B cell (primary cell): ENCODE measurements at regions not wholly inside any gene's neighbourhood (a gene's known extent, or its start where the extent isn't known, plus 50 kb on each side); places are given as distances from the start of the nearest gene placed in this dataset.

ENCODE experiments used
- ATAC-seq: fragments of 200-7000 bp; cut with Tn5 transposase; one replicate; pipeline ENCODE4 v1.10.0; 2021; ENCODE audit warnings: low read depth, mild to moderate bottlenecking, moderate number of reproducible peaks, moderate library complexity
- CTCF ChIA-PET: fragments of 350-600 bp; sonication (Branson Sonifier 250); formaldehyde crosslinking; loops from one replicate; lab custom pipeline; 2021; ENCODE audit warnings: antibody characterized with exemption, inconsistent platforms; lab: Charles Lee
- POLR2A ChIA-PET: fragments of 350-600 bp; sonication (Branson Sonifier 250); formaldehyde crosslinking; loops from one replicate; lab custom pipeline; 2021; ENCODE audit warnings: antibody characterized with exemption; lab: Charles Lee
- DNase-seq: peaks from one replicate; pipeline ENCODE4 v3.0.0; 2013
- H2AFZ ChIP-seq: 2 replicates; pipeline ENCODE4 v1.6.1; 2012; ENCODE audit warnings: mild to moderate bottlenecking, low read depth, low read length; ENCODE audit not compliant: insufficient read depth, poor library complexity, severe bottlenecking
- H3K27ac ChIP-seq, 2 donors: 1 replicate in 1 of 2; 2 replicates in 1 of 2; pipeline ENCODE4 v1.5.1; 2012 to 2013; ENCODE audit warnings: low read length in 2 of 2, mild to moderate bottlenecking in 2 of 2, moderate library complexity in 1 of 2
- H3K27me3 ChIP-seq, 4 experiments: fragments of 200-600 bp in 1 of 4; sonication (generic) in 1 of 4; replicated peaks in 1 of 4; 1 replicate in 2 of 4; 2 replicates in 2 of 4; pipeline versions ENCODE4 v1.6.1 to v1.7.0; 2013 to 2016; ENCODE audit warnings: low read length in 3 of 4, mild to moderate bottlenecking in 2 of 4, mixed read lengths in 1 of 4, moderate library complexity in 1 of 4; ENCODE audit not compliant: insufficient read depth in 4 of 4, control insufficient read depth in 3 of 4; ENCODE audit errors: control extremely low read depth in 1 of 4
- H3K36me3 ChIP-seq, 2 experiments: replicated peaks in 1 of 2; 1 replicate in 1 of 2; 2 replicates in 1 of 2; pipeline versions ENCODE4 v1.6.1 to v1.7.1; 2013; ENCODE audit warnings: low read length in 1 of 2; ENCODE audit not compliant: insufficient read depth in 2 of 2, control insufficient read depth in 1 of 2; ENCODE audit errors: control extremely low read depth in 1 of 2, extremely low read depth in 1 of 2
- H3K4me1 ChIP-seq, 2 donors: fragments of 200-600 bp in 1 of 2; sonication (generic) in 1 of 2; 1 replicate in 1 of 2; 2 replicates in 1 of 2; pipeline versions ENCODE4 v1.5.1 to v1.6.1; 2013 to 2017; ENCODE audit warnings: low read length in 2 of 2; ENCODE audit not compliant: control insufficient read depth in 2 of 2, insufficient read depth in 2 of 2
- H3K4me2 ChIP-seq: replicated peaks from 2 replicates; pipeline ENCODE3; 2012; ENCODE audit warnings: mild to moderate bottlenecking, low read depth, low read length; ENCODE audit not compliant: poor library complexity, severe bottlenecking
- H3K4me3 ChIP-seq, 5 experiments: fragments of 200-600 bp in 1 of 5; sonication (generic) in 1 of 5; 1 replicate in 3 of 5; 2 replicates in 2 of 5; pipeline versions ENCODE4 v1.5.1 to v1.7.0; 2011 to 2016; ENCODE audit warnings: low read length in 4 of 5, mild to moderate bottlenecking in 4 of 5, low read depth in 2 of 5, control low read depth in 1 of 5, moderate library complexity in 1 of 5; ENCODE audit not compliant: insufficient read depth in 1 of 5; ENCODE audit errors: control extremely low read depth in 1 of 5, extremely low read depth in 1 of 5
- H3K79me2 ChIP-seq: fragments of 200-600 bp; sonication (generic); one replicate; pipeline ENCODE4 v1.6.0; 2016; ENCODE audit warnings: low read length; ENCODE audit not compliant: control insufficient read depth, insufficient read depth
- H3K9ac ChIP-seq: fragments of 200-600 bp; sonication (generic); 2 replicates; pipeline ENCODE4 v1.6.1; 2017; ENCODE audit warnings: mild to moderate bottlenecking, low read length, moderate library complexity
- H3K9me3 ChIP-seq, 3 donors: one replicate each; pipeline versions ENCODE4 v1.6.1 to v1.7.1; 2013; ENCODE audit warnings: low read length in 2 of 3; ENCODE audit not compliant: control insufficient read depth in 2 of 3, insufficient read depth in 1 of 3; ENCODE audit errors: control extremely low read depth in 1 of 3
- H4K20me1 ChIP-seq: 2 replicates; pipeline ENCODE4 v1.6.0; 2012; ENCODE audit warnings: mild to moderate bottlenecking, low read length; ENCODE audit not compliant: insufficient read depth, control insufficient read depth, poor library complexity, severe bottlenecking
- H3K27ac Mint-ChIP-seq: one replicate; pipeline ENCODE4 v1.8.0; 2021; ENCODE audit warnings: mixed read lengths
- H3K27me3 Mint-ChIP-seq: one replicate; pipeline ENCODE4 v1.8.0; 2021; ENCODE audit warnings: mixed read lengths
- H3K4me1 Mint-ChIP-seq: one replicate; pipeline ENCODE4 v1.8.0; 2021; ENCODE audit warnings: mixed read lengths
- H3K4me3 Mint-ChIP-seq: one replicate; pipeline ENCODE4 v1.8.0; 2021; ENCODE audit warnings: mixed read lengths
- H3K9me3 Mint-ChIP-seq: one replicate; pipeline ENCODE4 v1.8.0; 2022; ENCODE audit warnings: mixed read lengths; ENCODE audit not compliant: insufficient read depth
- EZH2 ChIP-seq: IDR thresholded peaks from 2 replicates; pipeline ENCODE4 v1.6.1; 2012; ENCODE audit warnings: borderline replicate concordance, low read depth, mild to moderate bottlenecking, moderate library complexity, low read length; ENCODE audit not compliant: insufficient read depth, poor library complexity, severe bottlenecking
- WGBS: methylation state at CpG from one replicate; pipeline ENCODE4 v1.1.5; 2013; ENCODE audit warnings: missing lambda C conversion rate; ENCODE audit not compliant: insufficient coverage; 5-methylcytosine and 5-hydroxymethylcytosine counted together
- intact Hi-C: fragments of 100-400 bp; cut with micrococcal nuclease; formaldehyde crosslinking; loops from one replicate; pipeline ENCODE4 v1.10.0; 2022
- TF ChIP-seq, protein P1 (sequence below): fragments of 200-600 bp; IDR thresholded peaks from one replicate; pipeline ENCODE4 v1.8.0; 2022; ENCODE audit warnings: antibody characterized with exemption, mild to moderate bottlenecking

DNA sequence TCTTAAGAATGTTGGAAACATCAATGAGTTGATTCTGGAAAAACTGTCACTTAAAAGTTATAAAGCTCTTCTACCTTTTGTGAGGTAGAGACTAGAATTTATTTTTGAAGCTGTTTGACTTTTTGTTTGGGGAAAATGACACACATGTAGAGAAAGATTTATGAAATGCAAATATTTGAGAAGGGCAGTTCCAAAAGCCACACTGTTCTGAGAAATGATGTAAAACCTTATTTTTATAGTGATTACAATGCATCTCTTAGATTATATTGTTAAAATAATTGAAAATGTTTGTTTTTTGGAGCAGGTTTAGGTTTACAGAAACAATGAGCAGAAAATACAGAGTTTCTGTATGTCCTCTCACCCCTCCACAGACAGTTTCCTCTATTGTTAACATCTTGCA is 116.1 kb upstream of the CMC1 start:
- H3K4me3 Mint-ChIP-seq: peak overlapping the region; percentile 61
- Histone ChIP-seq H3K27me3 (no peaks in the 10 kb centered on the region), H3K27ac (peak overlapping the region in 1 of 2 donors; percentile 58), H2AFZ (peak overlapping the region; percentile 32), H3K9me3 (no peaks in the 10 kb centered on the region), H4K20me1 (no peaks in the 10 kb centered on the region), H3K4me1 (peaks cover 15 to 23% of the 10 kb centered on the region in 2 donors), H3K4me2 (peak overlapping the region; percentile 49), H3K4me3 (peak overlapping the region in 1 of 5 experiments; percentile 12), H3K9ac (peak overlapping the region; percentile 14), H3K79me2 (no peaks in the 10 kb centered on the region), H3K36me3 (no peaks in the 10 kb centered on the region)
- no peaks in the 10 kb centered on the region for H3K27me3 Mint-ChIP-seq
- ChIA-PET POLR2A (no interaction called here), CTCF (no interaction called here)
- ATAC-seq: no peak
- DNase-seq: no peak
- H3K9me3 Mint-ChIP-seq: no peaks in the 10 kb centered on the region
- peaks cover 18% of the 10 kb centered on the region for H3K4me1 Mint-ChIP-seq
- TF ChIP-seq EZH2: no peak
- TF ChIP-seq, protein P1, sequence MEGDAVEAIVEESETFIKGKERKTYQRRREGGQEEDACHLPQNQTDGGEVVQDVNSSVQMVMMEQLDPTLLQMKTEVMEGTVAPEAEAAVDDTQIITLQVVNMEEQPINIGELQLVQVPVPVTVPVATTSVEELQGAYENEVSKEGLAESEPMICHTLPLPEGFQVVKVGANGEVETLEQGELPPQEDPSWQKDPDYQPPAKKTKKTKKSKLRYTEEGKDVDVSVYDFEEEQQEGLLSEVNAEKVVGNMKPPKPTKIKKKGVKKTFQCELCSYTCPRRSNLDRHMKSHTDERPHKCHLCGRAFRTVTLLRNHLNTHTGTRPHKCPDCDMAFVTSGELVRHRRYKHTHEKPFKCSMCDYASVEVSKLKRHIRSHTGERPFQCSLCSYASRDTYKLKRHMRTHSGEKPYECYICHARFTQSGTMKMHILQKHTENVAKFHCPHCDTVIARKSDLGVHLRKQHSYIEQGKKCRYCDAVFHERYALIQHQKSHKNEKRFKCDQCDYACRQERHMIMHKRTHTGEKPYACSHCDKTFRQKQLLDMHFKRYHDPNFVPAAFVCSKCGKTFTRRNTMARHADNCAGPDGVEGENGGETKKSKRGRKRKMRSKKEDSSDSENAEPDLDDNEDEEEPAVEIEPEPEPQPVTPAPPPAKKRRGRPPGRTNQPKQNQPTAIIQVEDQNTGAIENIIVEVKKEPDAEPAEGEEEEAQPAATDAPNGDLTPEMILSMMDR: no peak
- intact Hi-C loops: no loop called here
- H3K27ac Mint-ChIP-seq: no peak overlapping the region

DNA sequence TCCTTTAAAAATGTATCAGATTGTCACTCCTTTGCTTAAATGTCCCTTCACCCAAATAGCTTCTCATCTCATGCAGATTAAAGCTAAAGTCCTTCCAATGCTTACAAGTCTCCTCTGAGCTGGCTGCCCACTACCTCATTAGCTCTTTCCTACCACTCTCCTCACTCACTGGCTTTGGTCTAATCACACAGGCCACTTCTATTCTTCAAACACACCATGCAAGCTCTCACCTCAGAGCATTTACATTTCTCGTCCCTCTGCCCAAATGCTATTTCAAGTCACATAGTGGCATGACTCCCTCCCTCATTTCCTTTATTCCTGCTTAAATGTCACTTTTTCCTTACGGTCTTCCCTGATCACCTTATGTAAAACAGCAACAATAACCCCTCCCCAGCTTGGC is 110.6 kb upstream of the CMC1 start:
- TF ChIP-seq, protein P1: no peak
- TF ChIP-seq EZH2: no peak
- Mint-ChIP-seq H3K27ac (no peak overlapping the region), H3K27me3 (no peaks in the 10 kb centered on the region), H3K4me3 (no peak overlapping the region), H3K4me1 (no peaks in the 10 kb centered on the region), H3K9me3 (no peaks in the 10 kb centered on the region)
- Histone ChIP-seq H4K20me1 (no peaks in the 10 kb centered on the region), H3K27ac (no peak overlapping the region), H3K4me2 (no peak overlapping the region), H3K4me1 (peaks cover 0 to 6% of the 10 kb centered on the region in 2 donors), H3K36me3 (no peaks in the 10 kb centered on the region), H3K9ac (no peak overlapping the region), H3K9me3 (no peaks in the 10 kb centered on the region), H2AFZ (no peak overlapping the region), H3K4me3 (no peak overlapping the region), H3K79me2 (no peaks in the 10 kb centered on the region), H3K27me3 (no peaks in the 10 kb centered on the region)
- CTCF ChIA-PET: no interaction called here
- POLR2A ChIA-PET: no interaction called here
- DNase-seq (no peak), ATAC-seq (no peak)
- 95% methylated on average over 2 of the region's 2 CpGs for WGBS
- intact Hi-C loops: no loop called here
